ENCODE measurements at regions not wholly inside any gene's neighbourhood (a gene's known extent, or its start where the extent isn't known, plus 50 kb on each side); places are given as distances from the start of the nearest gene placed in this dataset.

GRCh38 chr9:13791816-13792215 lies 512.3 kb upstream of the MPDZ start:
- DNase-seq (ENCODE audit: low read depth), result no peak
- TF ChIP-seq CTCF (conservative IDR thresholded peaks at IDR 0.05; ENCODE audit: low read depth, low read length), result no peak
- H3K4me3 ChIP-seq (ENCODE audit: low read length), result no peak overlapping the region

- no peak for TF ChIP-seq CTCF (conservative IDR thresholded peaks at IDR 0.05; ENCODE audit: low read depth, low read length)
- DNase-seq (ENCODE audit: low read depth), result no peak
- H3K4me3 ChIP-seq (ENCODE audit: low read length), result no peak overlapping the region
Measured at GRCh38 chr9:13790055-13790454, 510.6 kb upstream of the MPDZ start.

- no peak for TF ChIP-seq CTCF (conservative IDR thresholded peaks at IDR 0.05; ENCODE audit: low read depth, low read length)
- no peak overlapping the region for H3K4me3 ChIP-seq (ENCODE audit: low read length)
- no peak for DNase-seq (ENCODE audit: low read depth)
Measured at GRCh38 chr9:13787234-13787833, 507.8 kb upstream of the MPDZ start.

GRCh38 chr9:13786711-13787110 lies 507.2 kb upstream of the MPDZ start:
- DNase-seq (ENCODE audit: low read depth), result no peak
- no peak for TF ChIP-seq CTCF (conservative IDR thresholded peaks at IDR 0.05; ENCODE audit: low read depth, low read length)
- H3K4me3 ChIP-seq (ENCODE audit: low read length), result no peak overlapping the region

GRCh38 chr9:13786131-13786530 lies 506.6 kb upstream of the MPDZ start:
- H3K4me3 ChIP-seq (ENCODE audit: low read length), result no peak overlapping the region
- TF ChIP-seq CTCF (conservative IDR thresholded peaks at IDR 0.05; ENCODE audit: low read depth, low read length), result no peak
- no peak for DNase-seq (ENCODE audit: low read depth)

GRCh38 chr9:13779106-13779505 lies 499.6 kb upstream of the MPDZ start:
- DNase-seq (ENCODE audit: low read depth), result no peak
- no peak overlapping the region for H3K4me3 ChIP-seq (ENCODE audit: low read length)
- no peak for TF ChIP-seq CTCF (conservative IDR thresholded peaks at IDR 0.05; ENCODE audit: low read depth, low read length)

GRCh38 chr9:13778631-13779030 lies 499.1 kb upstream of the MPDZ start:
- no peak for DNase-seq (ENCODE audit: low read depth)
- H3K4me3 ChIP-seq (ENCODE audit: low read length), result no peak overlapping the region
- TF ChIP-seq CTCF (conservative IDR thresholded peaks at IDR 0.05; ENCODE audit: low read depth, low read length), result no peak
